ENCODE measurements at regions not wholly inside any gene's neighbourhood (a gene's known extent, or its start where the extent isn't known, plus 50 kb on each side); places are given as distances from the start of the nearest gene placed in this dataset.

DNA sequence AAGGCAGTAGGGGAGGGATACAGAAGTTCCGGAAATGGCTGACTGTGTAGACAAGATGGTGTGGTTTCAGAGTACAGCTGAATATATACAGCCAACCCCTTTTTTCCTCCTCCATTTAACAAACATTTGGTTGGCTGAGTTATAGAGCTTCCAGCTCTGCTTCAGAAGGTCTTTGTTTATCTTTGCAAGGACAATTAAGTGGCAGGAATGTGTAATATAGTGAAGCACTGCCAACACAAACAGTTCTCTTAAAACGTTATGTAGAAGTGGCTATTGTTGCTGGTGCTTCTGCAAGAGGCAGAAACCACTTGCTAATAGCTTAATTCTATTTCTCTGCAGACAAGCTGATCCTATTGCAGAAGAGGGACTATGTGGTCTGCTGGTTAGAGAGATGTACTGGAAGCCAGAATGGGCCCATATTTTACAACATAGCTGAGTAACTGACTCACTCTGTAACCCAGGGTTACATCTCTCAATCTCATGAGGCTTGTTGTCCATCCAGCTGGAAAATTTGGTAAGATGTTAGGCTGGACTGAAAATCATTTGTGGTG lies 62.7 kb upstream of the OSMR start (continued):
- TF ChIP-seq, protein P1, sequence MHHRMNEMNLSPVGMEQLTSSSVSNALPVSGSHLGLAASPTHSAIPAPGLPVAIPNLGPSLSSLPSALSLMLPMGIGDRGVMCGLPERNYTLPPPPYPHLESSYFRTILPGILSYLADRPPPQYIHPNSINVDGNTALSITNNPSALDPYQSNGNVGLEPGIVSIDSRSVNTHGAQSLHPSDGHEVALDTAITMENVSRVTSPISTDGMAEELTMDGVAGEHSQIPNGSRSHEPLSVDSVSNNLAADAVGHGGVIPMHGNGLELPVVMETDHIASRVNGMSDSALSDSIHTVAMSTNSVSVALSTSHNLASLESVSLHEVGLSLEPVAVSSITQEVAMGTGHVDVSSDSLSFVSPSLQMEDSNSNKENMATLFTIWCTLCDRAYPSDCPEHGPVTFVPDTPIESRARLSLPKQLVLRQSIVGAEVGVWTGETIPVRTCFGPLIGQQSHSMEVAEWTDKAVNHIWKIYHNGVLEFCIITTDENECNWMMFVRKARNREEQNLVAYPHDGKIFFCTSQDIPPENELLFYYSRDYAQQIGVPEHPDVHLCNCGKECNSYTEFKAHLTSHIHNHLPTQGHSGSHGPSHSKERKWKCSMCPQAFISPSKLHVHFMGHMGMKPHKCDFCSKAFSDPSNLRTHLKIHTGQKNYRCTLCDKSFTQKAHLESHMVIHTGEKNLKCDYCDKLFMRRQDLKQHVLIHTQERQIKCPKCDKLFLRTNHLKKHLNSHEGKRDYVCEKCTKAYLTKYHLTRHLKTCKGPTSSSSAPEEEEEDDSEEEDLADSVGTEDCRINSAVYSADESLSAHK (tag by site-specific recombination; IDR thresholded peaks at IDR 0.05) = peak; percentile 85
- TF ChIP-seq, protein P2, sequence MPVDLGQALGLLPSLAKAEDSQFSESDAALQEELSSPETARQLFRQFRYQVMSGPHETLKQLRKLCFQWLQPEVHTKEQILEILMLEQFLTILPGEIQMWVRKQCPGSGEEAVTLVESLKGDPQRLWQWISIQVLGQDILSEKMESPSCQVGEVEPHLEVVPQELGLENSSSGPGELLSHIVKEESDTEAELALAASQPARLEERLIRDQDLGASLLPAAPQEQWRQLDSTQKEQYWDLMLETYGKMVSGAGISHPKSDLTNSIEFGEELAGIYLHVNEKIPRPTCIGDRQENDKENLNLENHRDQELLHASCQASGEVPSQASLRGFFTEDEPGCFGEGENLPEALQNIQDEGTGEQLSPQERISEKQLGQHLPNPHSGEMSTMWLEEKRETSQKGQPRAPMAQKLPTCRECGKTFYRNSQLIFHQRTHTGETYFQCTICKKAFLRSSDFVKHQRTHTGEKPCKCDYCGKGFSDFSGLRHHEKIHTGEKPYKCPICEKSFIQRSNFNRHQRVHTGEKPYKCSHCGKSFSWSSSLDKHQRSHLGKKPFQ (tag by site-specific recombination; IDR thresholded peaks at IDR 0.05) = peak; percentile 77
- TF ChIP-seq ZBTB7A (tag by site-specific recombination; IDR thresholded peaks at IDR 0.05; ENCODE audit: low read depth) (no peak), ZNF658 (tag by site-specific recombination; IDR thresholded peaks at IDR 0.05) (no peak), GLIS1 (tag by site-specific recombination; IDR thresholded peaks at IDR 0.05) (peak; percentile 42), ZNF157 (tag by site-specific recombination; IDR thresholded peaks at IDR 0.05) (no peak), ZNF549 (tag by site-specific recombination; IDR thresholded peaks at IDR 0.05) (peak; percentile 76), SALL2 (tag by site-specific recombination; IDR thresholded peaks at IDR 0.05; ENCODE audit: borderline replicate concordance) (no peak), ZBTB17 (tag by site-specific recombination; IDR thresholded peaks at IDR 0.05) (peak; percentile 89), ZNF48 (tag by site-specific recombination; IDR thresholded peaks at IDR 0.05) (no peak), ZNF600 (tag by site-specific recombination; IDR thresholded peaks at IDR 0.05) (peak; percentile 99), ZNF623 (tag by site-specific recombination; IDR thresholded peaks at IDR 0.05) (no peak), OSR2 (tag by site-specific recombination; IDR thresholded peaks at IDR 0.05) (peak; percentile 100), HOXD13 (CRISPR knock-in tag; IDR thresholded peaks at IDR 0.05; ENCODE audit: borderline replicate concordance) (peak; percentile 85; the same call in 1 of the 2 replicates), IKZF3 (tag by site-specific recombination; IDR thresholded peaks at IDR 0.05) (peak; percentile 84), ZNF138 (tag by site-specific recombination; IDR thresholded peaks at IDR 0.05; ENCODE audit: borderline replicate concordance) (no peak), ZNF350 (tag by site-specific recombination; IDR thresholded peaks at IDR 0.05) (peak; percentile 86), ZNF664 (tag by site-specific recombination; IDR thresholded peaks at IDR 0.05) (peak; percentile 67; the same call in 1 of the 2 replicates), ZNF324 (tag by site-specific recombination; IDR thresholded peaks at IDR 0.05) (peak; percentile 94), ZNF184 (tag by site-specific recombination; IDR thresholded peaks at IDR 0.05) (peak; percentile 92), ZNF76 (tag by site-specific recombination; IDR thresholded peaks at IDR 0.05; ENCODE audit: borderline replicate concordance, low read depth) (no peak), ZNF561 (tag by site-specific recombination; IDR thresholded peaks at IDR 0.05; ENCODE audit: borderline replicate concordance) (peak; percentile 90), ZNF660 (tag by site-specific recombination; IDR thresholded peaks at IDR 0.05) (peak; percentile 83), ZBTB48 (tag by site-specific recombination; IDR thresholded peaks at IDR 0.05) (no peak)
- TF ChIP-seq, protein P3, sequence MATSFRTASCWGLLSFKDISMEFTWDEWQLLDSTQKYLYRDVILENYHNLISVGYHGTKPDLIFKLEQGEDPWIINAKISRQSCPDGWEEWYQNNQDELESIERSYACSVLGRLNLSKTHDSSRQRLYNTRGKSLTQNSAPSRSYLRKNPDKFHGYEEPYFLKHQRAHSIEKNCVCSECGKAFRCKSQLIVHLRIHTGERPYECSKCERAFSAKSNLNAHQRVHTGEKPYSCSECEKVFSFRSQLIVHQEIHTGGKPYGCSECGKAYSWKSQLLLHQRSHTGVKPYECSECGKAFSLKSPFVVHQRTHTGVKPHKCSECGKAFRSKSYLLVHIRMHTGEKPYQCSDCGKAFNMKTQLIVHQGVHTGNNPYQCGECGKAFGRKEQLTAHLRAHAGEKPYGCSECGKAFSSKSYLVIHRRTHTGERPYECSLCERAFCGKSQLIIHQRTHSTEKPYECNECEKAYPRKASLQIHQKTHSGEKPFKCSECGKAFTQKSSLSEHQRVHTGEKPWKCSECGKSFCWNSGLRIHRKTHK (tag by site-specific recombination; IDR thresholded peaks at IDR 0.05) = no peak
- TF ChIP-seq, protein P4, sequence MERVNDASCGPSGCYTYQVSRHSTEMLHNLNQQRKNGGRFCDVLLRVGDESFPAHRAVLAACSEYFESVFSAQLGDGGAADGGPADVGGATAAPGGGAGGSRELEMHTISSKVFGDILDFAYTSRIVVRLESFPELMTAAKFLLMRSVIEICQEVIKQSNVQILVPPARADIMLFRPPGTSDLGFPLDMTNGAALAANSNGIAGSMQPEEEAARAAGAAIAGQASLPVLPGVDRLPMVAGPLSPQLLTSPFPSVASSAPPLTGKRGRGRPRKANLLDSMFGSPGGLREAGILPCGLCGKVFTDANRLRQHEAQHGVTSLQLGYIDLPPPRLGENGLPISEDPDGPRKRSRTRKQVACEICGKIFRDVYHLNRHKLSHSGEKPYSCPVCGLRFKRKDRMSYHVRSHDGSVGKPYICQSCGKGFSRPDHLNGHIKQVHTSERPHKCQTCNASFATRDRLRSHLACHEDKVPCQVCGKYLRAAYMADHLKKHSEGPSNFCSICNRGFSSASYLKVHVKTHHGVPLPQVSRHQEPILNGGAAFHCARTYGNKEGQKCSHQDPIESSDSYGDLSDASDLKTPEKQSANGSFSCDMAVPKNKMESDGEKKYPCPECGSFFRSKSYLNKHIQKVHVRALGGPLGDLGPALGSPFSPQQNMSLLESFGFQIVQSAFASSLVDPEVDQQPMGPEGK (tag by site-specific recombination; IDR thresholded peaks at IDR 0.05) = peak; percentile 70; the same call in 1 of the 2 replicates
- TF ChIP-seq, protein P5, sequence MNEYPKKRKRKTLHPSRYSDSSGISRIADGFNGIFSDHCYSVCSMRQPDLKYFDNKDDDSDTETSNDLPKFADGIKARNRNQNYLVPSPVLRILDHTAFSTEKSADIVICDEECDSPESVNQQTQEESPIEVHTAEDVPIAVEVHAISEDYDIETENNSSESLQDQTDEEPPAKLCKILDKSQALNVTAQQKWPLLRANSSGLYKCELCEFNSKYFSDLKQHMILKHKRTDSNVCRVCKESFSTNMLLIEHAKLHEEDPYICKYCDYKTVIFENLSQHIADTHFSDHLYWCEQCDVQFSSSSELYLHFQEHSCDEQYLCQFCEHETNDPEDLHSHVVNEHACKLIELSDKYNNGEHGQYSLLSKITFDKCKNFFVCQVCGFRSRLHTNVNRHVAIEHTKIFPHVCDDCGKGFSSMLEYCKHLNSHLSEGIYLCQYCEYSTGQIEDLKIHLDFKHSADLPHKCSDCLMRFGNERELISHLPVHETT (tag by site-specific recombination; IDR thresholded peaks at IDR 0.05) = peak; percentile 95
- TF ChIP-seq, protein P6, sequence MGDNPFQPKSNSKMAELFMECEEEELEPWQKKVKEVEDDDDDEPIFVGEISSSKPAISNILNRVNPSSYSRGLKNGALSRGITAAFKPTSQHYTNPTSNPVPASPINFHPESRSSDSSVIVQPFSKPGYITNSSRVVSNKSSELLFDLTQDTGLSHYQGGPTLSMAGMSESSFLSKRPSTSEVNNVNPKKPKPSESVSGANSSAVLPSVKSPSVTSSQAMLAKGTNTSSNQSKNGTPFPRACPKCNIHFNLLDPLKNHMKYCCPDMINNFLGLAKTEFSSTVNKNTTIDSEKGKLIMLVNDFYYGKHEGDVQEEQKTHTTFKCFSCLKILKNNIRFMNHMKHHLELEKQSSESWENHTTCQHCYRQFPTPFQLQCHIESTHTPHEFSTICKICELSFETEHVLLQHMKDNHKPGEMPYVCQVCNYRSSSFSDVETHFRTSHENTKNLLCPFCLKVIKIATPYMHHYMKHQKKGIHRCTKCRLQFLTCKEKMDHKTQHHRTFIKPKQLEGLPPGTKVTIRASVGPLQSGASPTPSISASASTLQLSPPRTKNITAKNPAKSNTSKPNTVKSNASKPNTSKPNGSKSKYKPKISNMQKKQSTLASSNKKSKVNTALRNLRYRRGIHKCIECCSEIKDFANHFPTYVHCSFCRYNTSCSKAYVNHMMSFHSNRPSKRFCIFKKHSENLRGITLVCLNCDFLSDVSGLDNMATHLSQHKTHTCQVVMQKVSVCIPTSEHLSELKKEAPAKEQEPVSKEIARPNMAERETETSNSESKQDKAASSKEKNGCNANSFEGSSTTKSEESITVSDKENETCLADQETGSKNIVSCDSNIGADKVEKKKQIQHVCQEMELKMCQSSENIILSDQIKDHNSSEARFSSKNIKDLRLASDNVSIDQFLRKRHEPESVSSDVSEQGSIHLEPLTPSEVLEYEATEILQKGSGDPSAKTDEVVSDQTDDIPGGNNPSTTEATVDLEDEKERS (tag by site-specific recombination; IDR thresholded peaks at IDR 0.05) = 0 out of 2 replicates have a peak, but pooled peaks have one; percentile 9
